ENCODE measurements at regions not wholly inside any gene's neighbourhood (a gene's known extent, or its start where the extent isn't known, plus 50 kb on each side); places are given as distances from the start of the nearest gene placed in this dataset.
"Not testable (repeated sequence)": the region's sequence is repeated elsewhere in the genome, so short reads cannot be mapped to it uniquely, and the experiment has no call there.

- DNase-seq (ENCODE audit: low read depth): no peak
Measured at GRCh38 chr1:14392859-14393365, 205.6 kb upstream of the KAZN start.

GRCh38 chr1:14396100-14396499 is 202.4 kb upstream of the KAZN start:
- no peak for DNase-seq (ENCODE audit: low read depth)

DNA sequence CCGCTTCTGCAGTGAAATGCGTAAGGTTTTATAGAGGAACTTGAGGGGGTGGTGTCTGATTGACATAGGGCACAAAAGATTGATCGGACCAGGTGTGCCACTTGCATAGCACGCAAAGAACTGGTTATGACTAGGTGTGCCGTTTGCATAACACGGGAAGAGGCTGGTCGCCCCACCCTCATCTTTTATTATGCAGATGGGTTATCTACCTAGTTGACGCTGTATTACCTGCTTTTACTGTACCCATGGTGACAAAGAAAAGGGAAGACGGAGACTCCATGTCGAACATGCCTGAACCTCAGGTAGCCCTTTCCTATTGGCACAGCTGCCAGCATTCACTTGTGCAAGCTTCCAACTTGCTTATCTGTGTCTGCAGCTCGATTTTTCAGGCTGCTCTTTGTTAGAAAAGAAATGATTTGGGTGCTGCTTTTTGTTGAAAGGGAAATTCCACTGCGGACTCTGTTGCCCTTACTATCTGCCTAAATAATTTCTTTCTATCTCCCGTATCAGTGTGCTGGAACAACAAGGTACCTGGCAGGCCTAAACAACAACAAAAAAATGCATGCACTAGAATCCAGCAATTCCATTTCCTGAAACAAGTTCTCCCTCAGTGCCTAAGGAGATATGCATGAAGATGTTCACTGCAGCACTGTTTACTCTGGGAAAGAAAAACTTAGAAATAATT is 194.4 kb upstream of the KAZN start:
- DNase-seq (ENCODE audit: low read depth): no peak

DNA sequence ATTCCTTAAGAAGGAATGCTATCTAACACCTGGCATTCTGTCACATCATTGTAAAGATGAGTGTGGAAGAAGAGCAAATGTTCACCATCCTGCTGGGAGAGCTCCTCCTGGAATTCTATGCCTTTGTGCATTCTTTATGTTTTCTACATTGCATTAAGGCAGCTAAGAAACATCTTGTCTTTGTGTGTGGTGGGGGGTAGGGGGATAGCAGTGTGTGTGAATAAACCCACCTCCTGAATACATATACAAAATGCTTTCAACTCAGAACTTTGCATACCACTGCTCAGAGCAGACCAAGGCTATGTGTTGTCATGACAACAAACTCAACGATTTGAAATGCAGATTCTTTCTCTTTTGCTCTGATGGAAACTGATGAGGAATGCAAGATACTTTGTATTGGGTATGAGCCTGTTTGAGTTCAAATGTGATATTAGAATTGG is 193.6 kb upstream of the KAZN start:
- DNase-seq (ENCODE audit: low read depth): no peak

GRCh38 chr1:14412235-14412634 is 186.2 kb upstream of the KAZN start:
- DNase-seq (ENCODE audit: low read depth): no peak

- no peak for DNase-seq (ENCODE audit: low read depth)
Measured at GRCh38 chr1:14413819-14414490, 184.5 kb upstream of the KAZN start.

GRCh38 chr1:14415396-14415795 is 183.1 kb upstream of the KAZN start:
- DNase-seq (ENCODE audit: low read depth): no peak

DNA sequence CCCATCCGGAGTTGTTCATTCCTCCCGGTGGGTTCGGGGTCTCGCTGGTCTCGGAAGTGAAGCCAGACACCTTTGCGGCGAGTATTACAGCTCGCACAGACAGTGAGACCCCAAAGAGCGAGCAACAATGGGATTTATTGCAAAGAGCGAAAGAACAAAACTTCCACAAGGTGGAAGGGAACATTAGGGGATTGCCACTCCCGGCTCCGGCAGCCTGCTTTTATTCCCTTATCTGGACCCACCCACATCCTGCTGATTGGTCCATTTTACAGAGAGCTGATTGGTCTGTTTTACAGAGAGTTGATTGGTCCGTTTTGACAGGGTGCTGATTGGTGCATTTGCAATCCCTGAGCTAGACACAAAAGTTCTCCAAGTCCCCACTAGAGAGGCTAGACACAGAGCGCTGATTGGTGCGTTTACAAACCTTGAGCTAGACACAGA is 178.7 kb upstream of the KAZN start:
- not testable (repeated sequence) for DNase-seq (ENCODE audit: low read depth)

- DNase-seq (ENCODE audit: low read depth): no peak
Measured at GRCh38 chr1:14420686-14421085, 177.8 kb upstream of the KAZN start.

- no peak for DNase-seq (ENCODE audit: low read depth)
Measured at GRCh38 chr1:14421295-14421976, 177.0 kb upstream of the KAZN start.

DNA sequence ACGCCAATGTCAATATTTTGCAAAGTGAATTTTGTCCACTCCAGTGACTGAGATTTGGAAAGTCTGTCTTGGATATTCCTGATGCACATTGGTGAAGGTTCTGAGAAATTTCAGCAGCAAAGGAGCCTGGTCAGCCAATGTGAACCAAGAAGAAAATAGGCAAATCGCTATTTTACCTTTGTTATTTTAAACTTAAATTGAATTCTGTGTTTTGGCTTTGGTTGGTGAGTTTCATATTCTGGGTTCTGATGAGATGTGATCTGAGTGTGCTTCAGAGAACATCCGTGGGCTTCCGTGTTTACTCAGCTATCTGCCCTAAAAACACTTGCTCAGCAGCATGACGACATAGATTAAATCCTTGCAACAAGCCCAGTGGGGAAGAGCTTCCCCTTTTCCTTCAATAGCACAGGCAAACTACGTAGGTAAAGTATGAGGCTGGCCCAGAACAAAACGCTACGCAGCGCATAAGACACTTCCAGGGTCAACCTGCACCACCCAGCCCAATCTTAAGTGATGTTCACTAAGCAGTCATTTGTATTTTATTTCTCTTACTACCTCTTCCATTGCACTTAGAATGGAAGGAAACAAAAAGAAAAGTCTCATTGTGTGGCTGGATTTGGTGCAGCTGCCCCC is 176.4 kb upstream of the KAZN start:
- DNase-seq (ENCODE audit: low read depth): no peak

DNA sequence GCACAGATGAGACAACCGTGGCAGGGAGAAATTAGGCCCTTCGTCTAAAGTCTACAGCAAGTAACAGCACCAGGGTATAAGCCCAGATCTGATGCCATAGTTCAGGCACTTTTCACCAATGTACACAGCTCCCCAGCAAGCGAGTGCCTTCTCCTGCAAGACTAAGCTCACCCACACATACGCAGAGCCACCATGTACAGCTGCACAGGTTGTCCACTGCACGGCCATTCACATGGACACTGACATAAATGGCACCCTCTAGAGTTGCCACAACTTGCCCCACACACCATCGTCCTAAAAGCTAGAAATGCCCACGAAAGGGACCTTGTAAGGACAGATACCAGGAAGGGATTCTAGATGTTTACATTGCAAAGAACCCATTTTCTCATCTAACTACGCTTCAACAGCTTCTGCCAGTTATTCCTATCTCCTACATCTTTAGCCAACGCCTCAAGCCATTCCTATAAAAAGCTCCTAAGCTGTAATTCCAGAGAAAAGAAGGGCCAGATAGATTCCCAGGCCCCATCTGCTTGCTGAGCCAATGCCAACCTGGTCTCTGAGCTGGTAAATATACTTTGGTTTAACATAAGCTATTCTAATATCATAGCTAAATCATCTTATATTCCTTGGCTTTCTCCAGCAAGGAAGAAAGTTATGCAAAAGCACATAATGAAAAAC is 174.0 kb upstream of the KAZN start:
- no peak for DNase-seq (ENCODE audit: low read depth)

- no peak for DNase-seq (ENCODE audit: low read depth)
Measured at GRCh38 chr1:14426854-14427253, 171.6 kb upstream of the KAZN start.

DNA sequence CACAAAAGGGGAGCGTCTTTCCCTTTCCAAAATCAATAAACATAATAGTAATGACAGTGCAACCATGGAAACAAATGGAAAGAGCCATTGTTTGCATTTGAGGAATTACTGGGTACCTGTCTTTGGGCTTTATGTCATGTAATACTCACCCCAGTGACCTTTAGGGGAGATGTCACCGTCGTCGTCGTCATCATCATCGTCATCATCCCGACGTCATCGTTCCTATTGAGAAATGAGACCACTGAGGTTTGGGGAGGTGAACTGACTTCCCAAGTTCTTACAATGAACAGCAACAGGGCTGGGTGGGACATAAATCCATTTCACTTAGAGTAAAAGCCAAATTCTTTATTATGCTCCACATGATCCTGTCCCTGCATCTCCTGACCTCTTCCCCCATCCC is 168.9 kb upstream of the KAZN start:
- DNase-seq (ENCODE audit: low read depth): no peak

GRCh38 chr1:14432728-14433127 is 165.8 kb upstream of the KAZN start:
- not testable (repeated sequence) for DNase-seq (ENCODE audit: low read depth)

- DNase-seq (ENCODE audit: low read depth): no peak
Measured at GRCh38 chr1:14435368-14436023, 163.0 kb upstream of the KAZN start.

DNA sequence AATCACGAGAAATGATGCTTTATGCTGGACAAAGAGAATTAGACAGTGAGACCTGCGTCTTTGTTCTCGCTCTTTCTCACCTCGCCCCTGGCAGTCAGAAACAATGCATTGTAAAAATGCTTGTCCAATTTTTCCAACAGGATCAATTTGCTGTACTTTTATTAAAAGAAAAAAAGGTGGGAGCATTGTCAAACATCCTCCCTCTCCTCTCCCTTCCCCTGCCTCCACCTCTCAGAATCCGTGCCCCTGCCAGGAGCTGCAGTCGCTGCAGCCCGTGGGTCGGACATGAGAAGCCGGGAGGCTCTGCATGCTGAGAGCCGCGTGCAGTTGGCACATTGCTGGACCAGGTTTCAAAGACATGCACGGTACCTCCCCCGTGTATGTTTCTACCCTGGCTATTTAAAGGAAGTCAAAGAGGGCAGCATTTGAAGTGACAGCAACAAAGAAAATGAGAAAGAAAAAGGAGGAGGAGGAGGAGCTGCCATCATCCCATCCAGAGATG is 161.0 kb upstream of the KAZN start:
- DNase-seq (ENCODE audit: low read depth): no peak

DNA sequence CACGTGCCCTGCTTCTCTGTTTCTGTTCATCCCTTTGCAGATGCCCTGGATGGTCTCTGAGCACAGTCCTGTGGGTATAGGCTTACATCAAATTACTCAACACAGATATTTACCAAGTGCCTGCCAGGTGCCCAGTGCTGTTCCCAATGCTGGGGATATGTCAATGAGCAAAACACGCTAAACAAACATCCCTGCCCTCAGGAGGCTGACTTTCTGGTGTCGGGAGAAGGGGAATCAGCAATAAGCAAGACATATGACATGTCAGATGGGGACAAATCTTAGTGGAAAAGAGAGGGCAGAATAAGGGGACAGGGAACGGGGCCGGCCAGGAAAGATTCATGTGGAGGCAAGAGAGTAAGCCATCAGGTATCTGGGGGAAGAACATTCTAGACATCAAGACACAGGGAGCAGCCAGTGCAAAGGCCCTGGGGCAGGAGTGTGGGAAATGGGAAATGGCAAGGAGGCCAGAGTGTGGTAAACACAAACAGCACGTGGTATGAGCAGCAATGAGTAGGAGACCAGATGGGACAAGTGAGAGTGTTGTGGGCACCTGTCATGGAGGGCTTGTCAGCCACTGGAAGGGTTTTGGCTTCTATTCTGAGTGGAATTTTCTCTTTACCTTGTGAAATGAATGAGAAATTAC is 160.2 kb upstream of the KAZN start:
- no peak for DNase-seq (ENCODE audit: low read depth)

- DNase-seq (ENCODE audit: low read depth): no peak
Measured at GRCh38 chr1:14439015-14439414, 159.5 kb upstream of the KAZN start.

- DNase-seq (ENCODE audit: low read depth): no peak
Measured at GRCh38 chr1:14440166-14440565, 158.3 kb upstream of the KAZN start.

DNA sequence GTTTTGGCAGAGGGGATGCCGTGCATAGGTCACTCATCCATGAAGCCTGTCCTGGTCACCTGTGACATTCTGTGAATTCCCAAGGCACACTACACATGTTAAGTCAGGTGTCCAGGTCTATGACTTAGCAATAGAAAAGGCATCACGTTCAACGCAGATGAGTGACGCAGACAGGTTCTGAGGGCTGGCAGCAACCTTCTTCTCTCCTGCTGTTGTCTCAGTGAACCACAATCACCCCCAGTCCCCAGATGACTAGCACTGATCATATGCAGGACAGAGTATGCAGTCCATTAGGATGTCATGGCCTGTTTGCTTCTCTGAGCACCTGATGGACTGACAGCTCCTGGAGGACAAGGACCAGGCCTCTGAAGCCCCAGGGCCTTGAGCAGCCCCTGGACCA is 157.8 kb upstream of the KAZN start:
- DNase-seq (ENCODE audit: low read depth): no peak
